T-helper 1 cell treated with Interleukin-12 subunit alpha and Interleukin-12 subunit beta and Interleukin-4 antibody, amounts not matched to agents 30 μg/mL and 1 μg/mL, for 36 hours (primary cell): ENCODE measurements at regions not wholly inside any gene's neighbourhood (a gene's known extent, or its start where the extent isn't known, plus 50 kb on each side); places are given as distances from the start of the nearest gene placed in this dataset.

Experiments used
- H3K27ac Mint-ChIP-seq: one replicate; pipeline ENCODE4 v1.8.0; 2021; ENCODE audit warnings: mild to moderate bottlenecking, mixed read lengths
- H3K27me3 Mint-ChIP-seq: one replicate; pipeline ENCODE4 v1.8.0; 2021; ENCODE audit warnings: low read depth, mixed read lengths
- H3K36me3 Mint-ChIP-seq: one replicate; pipeline ENCODE4 v1.8.0; 2021; ENCODE audit warnings: low read depth, mixed read lengths
- H3K4me1 Mint-ChIP-seq: one replicate; pipeline ENCODE4 v1.8.0; 2021; ENCODE audit warnings: low read depth, mixed read lengths
- H3K4me3 Mint-ChIP-seq: one replicate; pipeline ENCODE4 v1.8.0; 2021; ENCODE audit warnings: mild to moderate bottlenecking, moderate library complexity, mixed read lengths
- H3K9me3 Mint-ChIP-seq: one replicate; pipeline ENCODE4 v1.8.0; 2021; ENCODE audit warnings: mixed read lengths

GRCh38 chr3:24646790-24647189 lies 152.1 kb upstream of the THRB start:
- H3K9me3 Mint-ChIP-seq: no peaks in the 10 kb centered on the region
- H3K4me3 Mint-ChIP-seq: no peak overlapping the region
- no peaks in the 10 kb centered on the region for H3K27me3 Mint-ChIP-seq
- no peak overlapping the region for H3K27ac Mint-ChIP-seq
- no peaks in the 10 kb centered on the region for H3K36me3 Mint-ChIP-seq
- no peaks in the 10 kb centered on the region for H3K4me1 Mint-ChIP-seq

- H3K4me1 Mint-ChIP-seq: no peaks in the 10 kb centered on the region
- H3K4me3 Mint-ChIP-seq: no peak overlapping the region
- H3K27me3 Mint-ChIP-seq: no peaks in the 10 kb centered on the region
- H3K36me3 Mint-ChIP-seq: no peaks in the 10 kb centered on the region
- no peaks in the 10 kb centered on the region for H3K9me3 Mint-ChIP-seq
- no peak overlapping the region for H3K27ac Mint-ChIP-seq
These were observed 153.4 kb upstream of the THRB start for GRCh38 chr3:24648063-24648462.

- H3K27ac Mint-ChIP-seq: no peak overlapping the region
- H3K4me1 Mint-ChIP-seq: no peaks in the 10 kb centered on the region
- H3K27me3 Mint-ChIP-seq: no peaks in the 10 kb centered on the region
- H3K9me3 Mint-ChIP-seq: no peaks in the 10 kb centered on the region
- no peaks in the 10 kb centered on the region for H3K36me3 Mint-ChIP-seq
- H3K4me3 Mint-ChIP-seq: no peak overlapping the region
These were observed 156.2 kb upstream of the THRB start for GRCh38 chr3:24650839-24651238.

GRCh38 chr3:24657870-24658510 lies 163.3 kb upstream of the THRB start:
- H3K27ac Mint-ChIP-seq: no peak overlapping the region
- H3K4me1 Mint-ChIP-seq: no peaks in the 10 kb centered on the region
- no peaks in the 10 kb centered on the region for H3K36me3 Mint-ChIP-seq
- no peaks in the 10 kb centered on the region for H3K27me3 Mint-ChIP-seq
- H3K4me3 Mint-ChIP-seq: no peak overlapping the region
- no peaks in the 10 kb centered on the region for H3K9me3 Mint-ChIP-seq

GRCh38 chr3:24661175-24661584 lies 166.5 kb upstream of the THRB start:
- Mint-ChIP-seq H3K27me3 (no peaks in the 10 kb centered on the region), H3K9me3 (no peaks in the 10 kb centered on the region), H3K4me1 (no peaks in the 10 kb centered on the region), H3K4me3 (no peak overlapping the region), H3K36me3 (no peaks in the 10 kb centered on the region), H3K27ac (no peak overlapping the region)

- H3K4me1 Mint-ChIP-seq: no peaks in the 10 kb centered on the region
- no peak overlapping the region for H3K27ac Mint-ChIP-seq
- H3K27me3 Mint-ChIP-seq: no peaks in the 10 kb centered on the region
- H3K36me3 Mint-ChIP-seq: no peaks in the 10 kb centered on the region
- no peak overlapping the region for H3K4me3 Mint-ChIP-seq
- H3K9me3 Mint-ChIP-seq: no peaks in the 10 kb centered on the region
These were observed 168.0 kb upstream of the THRB start for GRCh38 chr3:24662449-24663345.

GRCh38 chr3:24663406-24663805 lies 168.8 kb upstream of the THRB start:
- H3K27me3 Mint-ChIP-seq: no peaks in the 10 kb centered on the region
- H3K9me3 Mint-ChIP-seq: no peaks in the 10 kb centered on the region

GRCh38 chr3:24668039-24668438 lies 173.4 kb upstream of the THRB start:
- H3K4me1 Mint-ChIP-seq: no peaks in the 10 kb centered on the region
- peaks cover 3% of the 10 kb centered on the region for H3K27me3 Mint-ChIP-seq
- H3K27ac Mint-ChIP-seq: no peak overlapping the region
- no peaks in the 10 kb centered on the region for H3K9me3 Mint-ChIP-seq
- no peak overlapping the region for H3K4me3 Mint-ChIP-seq
- no peaks in the 10 kb centered on the region for H3K36me3 Mint-ChIP-seq

More at GRCh38 chr3:24663406-24663805, 168.8 kb upstream of the THRB start:
- Mint-ChIP-seq H3K36me3 (no peaks in the 10 kb centered on the region), H3K4me3 (no peak overlapping the region), H3K4me1 (no peaks in the 10 kb centered on the region), H3K27ac (no peak overlapping the region)

- peaks cover 7% of the 10 kb centered on the region for H3K27me3 Mint-ChIP-seq
- H3K36me3 Mint-ChIP-seq: no peaks in the 10 kb centered on the region
- H3K9me3 Mint-ChIP-seq: no peaks in the 10 kb centered on the region
- H3K4me1 Mint-ChIP-seq: no peaks in the 10 kb centered on the region
- no peak overlapping the region for H3K4me3 Mint-ChIP-seq
- no peak overlapping the region for H3K27ac Mint-ChIP-seq
These were observed 176.2 kb upstream of the THRB start for GRCh38 chr3:24670871-24671270.

GRCh38 chr3:24673596-24673995 lies 178.9 kb upstream of the THRB start:
- Mint-ChIP-seq H3K36me3 (no peaks in the 10 kb centered on the region), H3K9me3 (no peaks in the 10 kb centered on the region), H3K4me1 (peaks cover 6% of the 10 kb centered on the region), H3K27me3 (peaks cover 27% of the 10 kb centered on the region), H3K4me3 (no peak overlapping the region), H3K27ac (no peak overlapping the region)

GRCh38 chr3:24674261-24674660 lies 179.6 kb upstream of the THRB start:
- H3K27me3 Mint-ChIP-seq: peaks cover 33% of the 10 kb centered on the region
- H3K4me3 Mint-ChIP-seq: no peak overlapping the region
- H3K27ac Mint-ChIP-seq: no peak overlapping the region
- H3K4me1 Mint-ChIP-seq: peaks cover 11% of the 10 kb centered on the region
- H3K36me3 Mint-ChIP-seq: no peaks in the 10 kb centered on the region
- H3K9me3 Mint-ChIP-seq: no peaks in the 10 kb centered on the region

GRCh38 chr3:24678021-24678420 lies 183.4 kb upstream of the THRB start:
- no peak overlapping the region for H3K27ac Mint-ChIP-seq
- H3K4me1 Mint-ChIP-seq: peaks cover 11% of the 10 kb centered on the region
- no peaks in the 10 kb centered on the region for H3K36me3 Mint-ChIP-seq
- peak overlapping the region; percentile 39 for H3K4me3 Mint-ChIP-seq
- H3K9me3 Mint-ChIP-seq: no peaks in the 10 kb centered on the region
- peaks cover 54% of the 10 kb centered on the region for H3K27me3 Mint-ChIP-seq

GRCh38 chr3:24678421-24678865 lies 183.8 kb upstream of the THRB start:
- Mint-ChIP-seq H3K4me3 (peak overlapping the region; percentile 39), H3K4me1 (peaks cover 11% of the 10 kb centered on the region), H3K27ac (peak overlapping the region; percentile 17), H3K27me3 (peaks cover 58% of the 10 kb centered on the region), H3K36me3 (no peaks in the 10 kb centered on the region), H3K9me3 (no peaks in the 10 kb centered on the region)

GRCh38 chr3:24679429-24679828 lies 184.8 kb upstream of the THRB start:
- H3K27me3 Mint-ChIP-seq: peaks cover 63% of the 10 kb centered on the region

More at GRCh38 chr3:24679429-24679828, 184.8 kb upstream of the THRB start:
- Mint-ChIP-seq H3K4me3 (no peak overlapping the region), H3K4me1 (peaks cover 11% of the 10 kb centered on the region), H3K27ac (no peak overlapping the region), H3K9me3 (no peaks in the 10 kb centered on the region), H3K36me3 (no peaks in the 10 kb centered on the region)
